SK-N-SH treated with all-trans-retinoic acid at 6 μM for 48 hours (cell line): ENCODE measurements at regions not wholly inside any gene's neighbourhood (a gene's known extent, or its start where the extent isn't known, plus 50 kb on each side); places are given as distances from the start of the nearest gene placed in this dataset.

Experiments used
- ATAC-seq: fragments of 200-7000 bp; cut with Tn5 transposase; 3 replicates; pipeline ENCODE4 v1.9.1; 2020; ENCODE audit warnings: mild to moderate bottlenecking, moderate library complexity
- ARNTL ChIP-seq: fragments of 450-650 bp; formaldehyde crosslinking; IDR thresholded peaks from 2 replicates; pipeline ENCODE4 v1.5.0; 2020; ENCODE audit warnings: low read depth, mild to moderate bottlenecking, moderate library complexity, borderline replicate concordance
- CSDC2 ChIP-seq: fragments of 250-450 bp; sonication (Bioruptor Pico); IDR thresholded peaks from 2 replicates; pipeline ENCODE4 v1.5.0; 2020; ENCODE audit warnings: mild to moderate bottlenecking, moderate library complexity
- ESRRG ChIP-seq: fragments of 250-450 bp; sonication (Bioruptor Pico); IDR thresholded peaks from 2 replicates; pipeline ENCODE4 v1.6.1; 2021; ENCODE audit warnings: mild to moderate bottlenecking
- OSR1 ChIP-seq: fragments of 250-450 bp; sonication (Bioruptor Pico); IDR thresholded peaks from 2 replicates; pipeline ENCODE4 v1.8.0; 2022; ENCODE audit warnings: moderate library complexity, mild to moderate bottlenecking, inconsistent platforms
- PPARA ChIP-seq: fragments of 250-450 bp; sonication (Bioruptor Pico); IDR thresholded peaks from 2 replicates; pipeline ENCODE4 v1.5.0; 2020; ENCODE audit warnings: mild to moderate bottlenecking, borderline replicate concordance
- RARB ChIP-seq: fragments of 250-450 bp; sonication (Bioruptor Pico); IDR thresholded peaks from 2 replicates; pipeline ENCODE4 v1.8.0; 2021; ENCODE audit warnings: mild to moderate bottlenecking, moderate library complexity
- TCF4 ChIP-seq: fragments of 250-450 bp; sonication (Bioruptor Pico); IDR thresholded peaks from 2 replicates; pipeline ENCODE4 v1.8.0; 2021; ENCODE audit warnings: mild to moderate bottlenecking, moderate library complexity, borderline replicate concordance
- ZC3H10 ChIP-seq: fragments of 250-450 bp; sonication (Bioruptor Pico); IDR thresholded peaks from 2 replicates; pipeline ENCODE4 v1.5.1; 2021; ENCODE audit warnings: mild to moderate bottlenecking, moderate library complexity
- ZFP3 ChIP-seq: fragments of 250-450 bp; sonication (Bioruptor Pico); IDR thresholded peaks from 2 replicates; pipeline ENCODE4 v1.5.0; 2020; ENCODE audit warnings: mild to moderate bottlenecking, moderate library complexity
- ZFP30 ChIP-seq: fragments of 450-650 bp; formaldehyde crosslinking; IDR thresholded peaks from 2 replicates; pipeline ENCODE4 v1.5.0; 2022; ENCODE audit warnings: mild to moderate bottlenecking, moderate library complexity
- ZNF70 ChIP-seq: fragments of 450-650 bp; formaldehyde crosslinking; IDR thresholded peaks from 2 replicates; pipeline ENCODE4 v1.5.0; 2020; ENCODE audit warnings: mild to moderate bottlenecking, moderate library complexity
- ZNF8 ChIP-seq: fragments of 450-650 bp; formaldehyde crosslinking; IDR thresholded peaks from 2 replicates; pipeline ENCODE4 v1.5.0; 2020; ENCODE audit warnings: mild to moderate bottlenecking, moderate library complexity
- TF ChIP-seq, protein P1 (sequence below): fragments of 250-450 bp; sonication (Bioruptor Pico); IDR thresholded peaks from 2 replicates; pipeline ENCODE4 v1.5.0; 2020; ENCODE audit warnings: mild to moderate bottlenecking, moderate library complexity
- TF ChIP-seq, protein P2 (sequence below): fragments of 250-450 bp; sonication (Bioruptor Pico); IDR thresholded peaks from 2 replicates; pipeline ENCODE4 v1.5.1; 2021; ENCODE audit warnings: mild to moderate bottlenecking, moderate library complexity
- TF ChIP-seq, protein P3 (sequence below): fragments of 250-450 bp; sonication (Bioruptor Pico); IDR thresholded peaks from 2 replicates; pipeline ENCODE4 v1.5.1; 2020; ENCODE audit warnings: low read depth, mild to moderate bottlenecking, moderate library complexity
- TF ChIP-seq, protein P4 (sequence below): fragments of 250-450 bp; sonication (Bioruptor Pico); IDR thresholded peaks from 2 replicates; pipeline ENCODE4 v1.8.0; 2020; ENCODE audit warnings: mild to moderate bottlenecking, moderate library complexity, borderline replicate concordance
- TF ChIP-seq, protein P5 (sequence below): fragments of 250-450 bp; sonication (Bioruptor Pico); IDR thresholded peaks from 2 replicates; pipeline ENCODE4 v1.8.0; 2021; ENCODE audit warnings: low read depth, mild to moderate bottlenecking, moderate library complexity, borderline replicate concordance

DNA sequence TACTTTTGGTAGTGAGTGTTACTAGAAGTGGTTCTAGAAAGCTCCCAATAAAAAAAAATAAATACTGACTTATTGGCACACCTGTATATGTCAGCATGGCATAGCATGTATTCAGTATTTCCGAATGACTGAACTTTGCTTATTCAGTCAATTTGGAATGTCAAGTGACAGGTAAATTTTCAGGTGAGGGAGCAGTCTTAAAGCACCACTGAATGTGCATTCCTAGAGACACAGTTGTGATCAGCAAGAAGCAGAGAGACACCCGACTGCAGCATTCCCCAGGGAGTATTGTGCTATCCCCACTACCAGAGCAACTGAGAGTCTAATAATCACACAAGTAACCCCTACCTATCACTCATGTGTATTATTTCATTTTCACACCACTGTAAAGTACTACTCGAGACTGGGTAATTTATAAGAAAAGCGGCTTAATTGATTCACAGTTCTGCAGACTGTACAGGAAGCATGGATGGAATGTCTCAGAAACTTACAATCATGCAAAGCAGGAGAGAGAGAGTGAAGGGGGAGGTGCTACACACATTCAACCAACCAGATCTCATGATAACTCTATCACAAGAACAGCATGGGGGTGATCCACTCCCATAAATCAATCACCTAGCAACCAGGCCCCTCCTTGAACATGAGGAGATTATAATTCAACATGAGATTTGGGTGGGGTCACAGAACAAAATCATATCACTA is 201.5 kb downstream of the TBX15 start (continued):
- TF ChIP-seq, protein P1, sequence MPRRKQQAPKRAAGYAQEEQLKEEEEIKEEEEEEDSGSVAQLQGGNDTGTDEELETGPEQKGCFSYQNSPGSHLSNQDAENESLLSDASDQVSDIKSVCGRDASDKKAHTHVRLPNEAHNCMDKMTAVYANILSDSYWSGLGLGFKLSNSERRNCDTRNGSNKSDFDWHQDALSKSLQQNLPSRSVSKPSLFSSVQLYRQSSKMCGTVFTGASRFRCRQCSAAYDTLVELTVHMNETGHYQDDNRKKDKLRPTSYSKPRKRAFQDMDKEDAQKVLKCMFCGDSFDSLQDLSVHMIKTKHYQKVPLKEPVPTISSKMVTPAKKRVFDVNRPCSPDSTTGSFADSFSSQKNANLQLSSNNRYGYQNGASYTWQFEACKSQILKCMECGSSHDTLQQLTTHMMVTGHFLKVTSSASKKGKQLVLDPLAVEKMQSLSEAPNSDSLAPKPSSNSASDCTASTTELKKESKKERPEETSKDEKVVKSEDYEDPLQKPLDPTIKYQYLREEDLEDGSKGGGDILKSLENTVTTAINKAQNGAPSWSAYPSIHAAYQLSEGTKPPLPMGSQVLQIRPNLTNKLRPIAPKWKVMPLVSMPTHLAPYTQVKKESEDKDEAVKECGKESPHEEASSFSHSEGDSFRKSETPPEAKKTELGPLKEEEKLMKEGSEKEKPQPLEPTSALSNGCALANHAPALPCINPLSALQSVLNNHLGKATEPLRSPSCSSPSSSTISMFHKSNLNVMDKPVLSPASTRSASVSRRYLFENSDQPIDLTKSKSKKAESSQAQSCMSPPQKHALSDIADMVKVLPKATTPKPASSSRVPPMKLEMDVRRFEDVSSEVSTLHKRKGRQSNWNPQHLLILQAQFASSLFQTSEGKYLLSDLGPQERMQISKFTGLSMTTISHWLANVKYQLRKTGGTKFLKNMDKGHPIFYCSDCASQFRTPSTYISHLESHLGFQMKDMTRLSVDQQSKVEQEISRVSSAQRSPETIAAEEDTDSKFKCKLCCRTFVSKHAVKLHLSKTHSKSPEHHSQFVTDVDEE (CRISPR knock-in tag): no peak
- TF ChIP-seq CSDC2 (CRISPR knock-in tag) (no peak), ZC3H10 (CRISPR knock-in tag) (no peak), PPARA (no peak)
- TF ChIP-seq, protein P2, sequence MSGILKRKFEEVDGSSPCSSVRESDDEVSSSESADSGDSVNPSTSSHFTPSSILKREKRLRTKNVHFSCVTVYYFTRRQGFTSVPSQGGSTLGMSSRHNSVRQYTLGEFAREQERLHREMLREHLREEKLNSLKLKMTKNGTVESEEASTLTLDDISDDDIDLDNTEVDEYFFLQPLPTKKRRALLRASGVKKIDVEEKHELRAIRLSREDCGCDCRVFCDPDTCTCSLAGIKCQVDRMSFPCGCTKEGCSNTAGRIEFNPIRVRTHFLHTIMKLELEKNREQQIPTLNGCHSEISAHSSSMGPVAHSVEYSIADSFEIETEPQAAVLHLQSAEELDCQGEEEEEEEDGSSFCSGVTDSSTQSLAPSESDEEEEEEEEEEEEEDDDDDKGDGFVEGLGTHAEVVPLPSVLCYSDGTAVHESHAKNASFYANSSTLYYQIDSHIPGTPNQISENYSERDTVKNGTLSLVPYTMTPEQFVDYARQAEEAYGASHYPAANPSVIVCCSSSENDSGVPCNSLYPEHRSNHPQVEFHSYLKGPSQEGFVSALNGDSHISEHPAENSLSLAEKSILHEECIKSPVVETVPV: no peak
- TF ChIP-seq, all 23 proteins: peak for 0

DNA sequence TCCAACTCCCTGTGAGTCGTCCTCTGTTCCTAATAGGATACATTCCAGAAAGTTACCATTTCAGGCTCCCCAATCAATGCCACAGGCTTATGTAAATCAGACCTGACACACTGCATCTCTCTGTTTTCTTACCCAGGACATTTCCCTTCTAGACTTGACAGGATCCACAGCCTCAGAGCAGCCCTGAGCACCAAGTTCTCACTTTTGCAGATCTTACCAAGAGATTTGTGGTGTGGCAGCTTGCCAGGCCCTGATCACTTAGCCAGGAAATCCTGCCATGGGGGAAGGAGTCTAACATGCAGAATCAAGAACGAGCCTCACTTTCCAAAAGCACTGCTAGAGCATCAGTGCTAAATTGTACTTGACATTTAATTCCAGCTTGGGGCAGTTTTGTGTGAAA is 202.9 kb downstream of the TBX15 start:
- ATAC-seq: no peak
- no peak for TF ChIP-seq ESRRG (CRISPR knock-in tag)
- TF ChIP-seq, protein P3, sequence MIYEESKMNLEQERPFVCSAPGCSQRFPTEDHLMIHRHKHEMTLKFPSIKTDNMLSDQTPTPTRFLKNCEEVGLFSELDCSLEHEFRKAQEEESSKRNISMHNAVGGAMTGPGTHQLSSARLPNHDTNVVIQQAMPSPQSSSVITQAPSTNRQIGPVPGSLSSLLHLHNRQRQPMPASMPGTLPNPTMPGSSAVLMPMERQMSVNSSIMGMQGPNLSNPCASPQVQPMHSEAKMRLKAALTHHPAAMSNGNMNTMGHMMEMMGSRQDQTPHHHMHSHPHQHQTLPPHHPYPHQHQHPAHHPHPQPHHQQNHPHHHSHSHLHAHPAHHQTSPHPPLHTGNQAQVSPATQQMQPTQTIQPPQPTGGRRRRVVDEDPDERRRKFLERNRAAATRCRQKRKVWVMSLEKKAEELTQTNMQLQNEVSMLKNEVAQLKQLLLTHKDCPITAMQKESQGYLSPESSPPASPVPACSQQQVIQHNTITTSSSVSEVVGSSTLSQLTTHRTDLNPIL: no peak
- no peak for TF ChIP-seq TCF4 (CRISPR knock-in tag)
- no peak for TF ChIP-seq ZC3H10 (CRISPR knock-in tag)
- TF ChIP-seq, protein P4, sequence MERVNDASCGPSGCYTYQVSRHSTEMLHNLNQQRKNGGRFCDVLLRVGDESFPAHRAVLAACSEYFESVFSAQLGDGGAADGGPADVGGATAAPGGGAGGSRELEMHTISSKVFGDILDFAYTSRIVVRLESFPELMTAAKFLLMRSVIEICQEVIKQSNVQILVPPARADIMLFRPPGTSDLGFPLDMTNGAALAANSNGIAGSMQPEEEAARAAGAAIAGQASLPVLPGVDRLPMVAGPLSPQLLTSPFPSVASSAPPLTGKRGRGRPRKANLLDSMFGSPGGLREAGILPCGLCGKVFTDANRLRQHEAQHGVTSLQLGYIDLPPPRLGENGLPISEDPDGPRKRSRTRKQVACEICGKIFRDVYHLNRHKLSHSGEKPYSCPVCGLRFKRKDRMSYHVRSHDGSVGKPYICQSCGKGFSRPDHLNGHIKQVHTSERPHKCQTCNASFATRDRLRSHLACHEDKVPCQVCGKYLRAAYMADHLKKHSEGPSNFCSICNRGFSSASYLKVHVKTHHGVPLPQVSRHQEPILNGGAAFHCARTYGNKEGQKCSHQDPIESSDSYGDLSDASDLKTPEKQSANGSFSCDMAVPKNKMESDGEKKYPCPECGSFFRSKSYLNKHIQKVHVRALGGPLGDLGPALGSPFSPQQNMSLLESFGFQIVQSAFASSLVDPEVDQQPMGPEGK (CRISPR knock-in tag): no peak
- TF ChIP-seq CSDC2 (CRISPR knock-in tag): no peak
- TF ChIP-seq ARNTL (CRISPR knock-in tag): no peak
- TF ChIP-seq PPARA: no peak
- TF ChIP-seq ZNF8 (CRISPR knock-in tag): no peak
- TF ChIP-seq, protein P2: no peak
- TF ChIP-seq, protein P1 (CRISPR knock-in tag): no peak
- TF ChIP-seq RARB (CRISPR knock-in tag): no peak
- no peak for TF ChIP-seq ZFP3
- TF ChIP-seq ZNF70 (CRISPR knock-in tag): no peak
- no peak for TF ChIP-seq OSR1 (CRISPR knock-in tag)
- TF ChIP-seq ZFP30 (CRISPR knock-in tag): no peak
- TF ChIP-seq, protein P5, sequence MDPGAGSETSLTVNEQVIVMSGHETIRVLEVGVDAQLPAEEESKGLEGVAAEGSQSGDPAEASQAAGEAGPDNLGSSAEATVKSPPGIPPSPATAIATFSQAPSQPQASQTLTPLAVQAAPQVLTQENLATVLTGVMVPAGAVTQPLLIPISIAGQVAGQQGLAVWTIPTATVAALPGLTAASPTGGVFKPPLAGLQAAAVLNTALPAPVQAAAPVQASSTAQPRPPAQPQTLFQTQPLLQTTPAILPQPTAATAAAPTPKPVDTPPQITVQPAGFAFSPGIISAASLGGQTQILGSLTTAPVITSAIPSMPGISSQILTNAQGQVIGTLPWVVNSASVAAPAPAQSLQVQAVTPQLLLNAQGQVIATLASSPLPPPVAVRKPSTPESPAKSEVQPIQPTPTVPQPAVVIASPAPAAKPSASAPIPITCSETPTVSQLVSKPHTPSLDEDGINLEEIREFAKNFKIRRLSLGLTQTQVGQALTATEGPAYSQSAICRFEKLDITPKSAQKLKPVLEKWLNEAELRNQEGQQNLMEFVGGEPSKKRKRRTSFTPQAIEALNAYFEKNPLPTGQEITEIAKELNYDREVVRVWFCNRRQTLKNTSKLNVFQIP (CRISPR knock-in tag): no peak
